ENCODE measurements at regions not wholly inside any gene's neighbourhood (a gene's known extent, or its start where the extent isn't known, plus 50 kb on each side); places are given as distances from the start of the nearest gene placed in this dataset.
"Not testable (repeated sequence)": the region's sequence is repeated elsewhere in the genome, so short reads cannot be mapped to it uniquely, and the experiment has no call there.

DNA sequence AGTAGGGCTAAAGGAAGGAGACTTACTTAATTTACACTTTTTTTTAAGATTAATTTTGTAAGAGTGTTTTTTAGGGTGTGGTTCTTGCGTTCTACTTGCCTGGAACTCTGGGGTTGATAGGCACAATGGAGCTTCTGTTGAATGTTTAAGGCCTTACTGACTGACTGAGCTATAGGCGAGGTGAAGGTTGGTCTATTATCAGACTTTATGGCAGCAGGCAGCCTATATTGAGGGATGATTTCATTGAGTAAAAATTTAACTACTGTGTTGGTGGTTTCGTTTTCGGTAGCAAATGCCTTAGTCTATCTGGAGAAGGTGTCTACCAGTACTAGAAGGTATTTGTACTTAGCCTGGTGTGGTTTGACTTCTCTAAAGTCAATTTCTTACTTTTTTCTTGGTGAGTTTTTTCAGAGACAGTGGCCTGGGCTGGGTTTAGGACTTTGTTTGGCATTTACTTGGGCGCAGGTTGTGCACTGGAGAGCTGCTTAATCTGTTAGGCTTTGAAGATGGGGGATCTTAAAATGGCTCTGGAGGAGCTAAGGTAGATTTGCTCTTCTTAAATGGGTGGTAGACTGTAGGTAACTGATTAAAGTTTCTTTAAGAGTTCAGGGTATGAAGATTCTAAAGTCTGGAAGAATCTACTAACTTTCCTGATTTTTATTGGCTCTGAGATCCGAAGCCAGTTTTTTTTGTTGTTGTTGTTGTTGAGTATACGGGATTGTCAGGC is 164.5 kb upstream of the CCZ1B start:
- H3K9me3 ChIP-seq; H3K27me3 ChIP-seq; H3K4me3 ChIP-seq; intact Hi-C loops (cut with DNase I; ENCODE audit: low total_unique reads); DNase-seq; H3K4me1 ChIP-seq; H3K36me3 ChIP-seq; H3K27ac ChIP-seq: not testable (repeated sequence)

DNA sequence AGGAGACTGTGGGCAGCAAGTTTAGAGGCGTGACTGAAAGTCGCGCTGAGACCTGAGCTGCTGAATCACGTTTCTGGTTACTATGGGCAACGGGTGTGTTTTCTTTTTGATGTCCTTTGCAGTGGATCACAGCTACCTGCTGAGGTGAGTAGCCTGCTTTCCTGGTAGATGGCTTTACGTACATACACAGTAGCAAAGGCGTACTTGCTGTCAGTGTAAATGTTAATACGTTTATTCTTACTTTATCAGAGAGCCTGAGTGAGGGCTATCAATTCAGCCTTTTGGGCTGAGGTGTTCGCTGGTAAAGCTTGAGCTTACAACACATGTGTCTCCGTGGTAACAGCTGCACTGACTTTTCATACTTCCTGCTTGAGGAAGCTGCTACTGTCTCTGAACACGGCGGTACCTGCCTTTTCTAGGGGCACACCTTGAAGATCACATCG is 165.1 kb upstream of the CCZ1B start:
- H3K27me3 ChIP-seq; H3K27ac ChIP-seq; H3K36me3 ChIP-seq; intact Hi-C loops (cut with DNase I; ENCODE audit: low total_unique reads); DNase-seq; H3K9me3 ChIP-seq; H3K4me3 ChIP-seq; H3K4me1 ChIP-seq: not testable (repeated sequence)

DNA sequence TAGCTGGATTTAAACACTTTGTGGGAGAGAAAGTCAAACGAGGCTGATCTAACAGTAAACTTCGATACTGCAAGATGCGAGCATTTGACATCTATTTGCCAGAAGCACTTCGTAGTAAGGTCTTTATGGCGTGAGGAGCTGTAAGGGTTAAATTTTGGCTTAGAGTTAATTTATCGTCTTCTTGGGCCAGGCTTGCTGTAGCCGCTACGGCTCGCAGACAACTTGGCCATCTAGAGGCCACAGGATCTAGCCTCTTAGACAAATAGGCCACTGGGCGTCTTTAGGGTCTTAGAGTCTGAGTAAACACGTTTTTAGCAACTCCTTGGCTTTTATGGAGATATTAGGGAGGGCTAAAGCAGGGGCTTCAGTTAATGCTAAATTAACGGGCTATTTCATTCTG is 165.6 kb upstream of the CCZ1B start:
- H3K9me3 ChIP-seq; intact Hi-C loops (cut with DNase I; ENCODE audit: low total_unique reads); H3K4me3 ChIP-seq; H3K27me3 ChIP-seq; H3K27ac ChIP-seq; H3K4me1 ChIP-seq; DNase-seq; H3K36me3 ChIP-seq: not testable (repeated sequence)

DNA sequence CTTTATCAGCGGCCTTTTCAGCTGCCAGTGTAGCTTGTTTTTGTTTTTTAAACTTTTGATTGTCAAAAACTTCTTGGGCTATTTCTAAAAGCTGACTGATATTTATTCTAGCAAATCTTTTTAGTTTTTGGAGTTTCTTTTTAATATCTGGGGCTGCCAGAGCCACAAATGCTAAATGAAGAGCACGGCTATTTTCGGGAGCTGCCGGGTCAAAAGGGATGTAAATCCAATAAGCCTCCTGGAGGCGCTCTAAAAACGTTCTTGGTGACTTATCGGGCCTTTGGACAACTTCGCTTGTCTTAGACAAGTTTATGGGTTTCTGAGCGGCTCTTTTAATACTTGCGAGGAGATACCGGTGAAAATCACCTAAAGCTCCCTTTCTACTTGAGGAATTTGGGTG is 166.1 kb upstream of the CCZ1B start:
- H3K36me3 ChIP-seq; intact Hi-C loops (cut with DNase I; ENCODE audit: low total_unique reads); H3K4me1 ChIP-seq; DNase-seq; H3K4me3 ChIP-seq; H3K9me3 ChIP-seq; H3K27me3 ChIP-seq; H3K27ac ChIP-seq: not testable (repeated sequence)

DNA sequence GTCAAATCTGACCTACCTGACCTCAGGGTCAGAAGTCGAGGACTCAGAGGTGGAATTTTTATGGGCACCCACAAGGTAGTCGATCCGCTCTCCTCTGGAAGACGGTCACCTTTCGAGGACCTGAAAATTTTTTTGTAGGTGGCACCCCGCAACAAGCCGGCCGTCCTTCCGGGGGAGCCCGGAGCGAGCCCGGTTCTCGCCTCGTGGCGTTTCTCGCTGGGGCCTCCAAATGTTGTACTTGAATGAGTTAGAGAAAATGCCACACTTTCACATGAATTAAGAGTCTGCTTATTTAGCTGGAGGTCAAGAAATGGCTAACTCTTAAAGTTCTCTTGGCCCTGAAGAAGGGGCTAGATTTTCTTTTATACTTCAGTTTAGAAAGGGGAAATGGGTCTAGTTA is 169.0 kb upstream of the CCZ1B start:
- H3K4me1 ChIP-seq = not testable (repeated sequence)

DNA sequence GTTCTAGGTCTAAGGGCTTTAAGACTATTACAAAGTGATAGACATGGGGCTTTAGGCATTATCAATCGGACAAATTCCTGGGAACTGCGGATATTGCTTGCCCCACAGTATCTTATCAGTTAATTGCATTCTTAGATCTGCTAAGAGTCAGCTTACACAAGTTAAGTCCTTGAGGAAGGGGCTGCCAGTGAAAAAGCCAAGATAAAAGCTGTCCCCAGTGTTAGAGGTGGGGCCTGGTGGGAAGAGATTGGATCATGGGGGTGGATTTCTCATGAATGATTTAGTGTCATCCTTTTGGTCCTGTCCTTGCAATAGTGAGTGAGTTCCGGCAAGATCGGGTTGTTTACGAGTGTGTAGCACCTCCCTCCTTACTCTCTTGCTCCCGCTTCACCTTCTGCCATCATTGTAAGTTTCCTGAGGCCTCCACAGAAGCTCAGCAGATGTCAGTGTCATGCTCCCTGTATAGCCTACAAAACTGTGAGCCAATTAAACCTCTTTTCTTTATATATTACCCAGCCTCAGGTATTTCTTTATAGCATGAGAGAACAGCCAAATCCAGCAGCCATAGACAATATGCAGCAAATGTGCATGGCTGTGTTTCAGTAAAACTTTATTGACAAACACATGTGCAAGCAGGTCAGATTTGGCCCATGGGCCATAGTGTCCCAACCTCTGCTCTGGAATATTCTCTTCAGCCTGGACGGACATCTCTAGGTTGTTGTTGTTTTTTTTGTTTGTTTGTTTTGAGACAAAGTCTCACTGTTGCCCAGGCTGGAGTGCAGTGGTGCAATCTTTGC is 169.6 kb upstream of the CCZ1B start:
- H3K4me3 ChIP-seq; intact Hi-C loops (cut with DNase I; ENCODE audit: low total_unique reads); H3K9me3 ChIP-seq; DNase-seq; H3K27ac ChIP-seq; H3K36me3 ChIP-seq; H3K4me1 ChIP-seq; H3K27me3 ChIP-seq: not testable (repeated sequence)

More for the DNA sequence above, 169.0 kb upstream of the CCZ1B start:
- H3K4me3 ChIP-seq; H3K36me3 ChIP-seq; H3K27me3 ChIP-seq; DNase-seq; H3K9me3 ChIP-seq; intact Hi-C loops (cut with DNase I; ENCODE audit: low total_unique reads); H3K27ac ChIP-seq: not testable (repeated sequence)

DNA sequence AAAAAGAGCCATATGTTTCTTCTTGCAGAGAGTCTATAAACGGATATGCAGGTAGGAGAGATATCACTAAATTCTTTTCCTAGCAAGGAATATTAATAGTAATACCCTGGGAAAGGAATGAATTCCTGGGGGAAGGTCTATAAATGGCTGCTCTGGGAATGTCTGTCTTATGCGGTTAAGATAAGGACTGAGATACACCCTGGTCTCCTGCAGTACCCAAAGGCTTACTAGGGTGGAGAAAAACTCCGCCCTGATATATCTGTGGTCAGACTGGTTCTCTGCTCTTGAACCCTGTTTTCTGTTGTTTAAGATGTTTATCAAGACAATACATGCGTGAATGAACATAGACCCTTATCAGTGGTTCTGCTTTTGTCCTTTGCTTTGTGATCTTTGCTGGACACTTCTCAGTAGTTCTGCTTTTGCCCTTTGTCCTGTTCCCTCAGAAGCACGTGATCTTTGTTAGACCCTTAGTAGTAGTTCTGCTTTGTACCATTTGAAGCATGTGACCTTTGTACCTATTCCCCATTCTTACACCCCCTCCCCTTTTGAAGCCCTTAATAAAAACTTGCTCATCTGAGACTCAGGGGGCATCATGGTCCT is 173.1 kb upstream of the CCZ1B start:
- DNase-seq; H3K4me3 ChIP-seq; intact Hi-C loops (cut with DNase I; ENCODE audit: low total_unique reads); H3K9me3 ChIP-seq; H3K36me3 ChIP-seq; H3K27me3 ChIP-seq; H3K27ac ChIP-seq; H3K4me1 ChIP-seq: not testable (repeated sequence)

DNA sequence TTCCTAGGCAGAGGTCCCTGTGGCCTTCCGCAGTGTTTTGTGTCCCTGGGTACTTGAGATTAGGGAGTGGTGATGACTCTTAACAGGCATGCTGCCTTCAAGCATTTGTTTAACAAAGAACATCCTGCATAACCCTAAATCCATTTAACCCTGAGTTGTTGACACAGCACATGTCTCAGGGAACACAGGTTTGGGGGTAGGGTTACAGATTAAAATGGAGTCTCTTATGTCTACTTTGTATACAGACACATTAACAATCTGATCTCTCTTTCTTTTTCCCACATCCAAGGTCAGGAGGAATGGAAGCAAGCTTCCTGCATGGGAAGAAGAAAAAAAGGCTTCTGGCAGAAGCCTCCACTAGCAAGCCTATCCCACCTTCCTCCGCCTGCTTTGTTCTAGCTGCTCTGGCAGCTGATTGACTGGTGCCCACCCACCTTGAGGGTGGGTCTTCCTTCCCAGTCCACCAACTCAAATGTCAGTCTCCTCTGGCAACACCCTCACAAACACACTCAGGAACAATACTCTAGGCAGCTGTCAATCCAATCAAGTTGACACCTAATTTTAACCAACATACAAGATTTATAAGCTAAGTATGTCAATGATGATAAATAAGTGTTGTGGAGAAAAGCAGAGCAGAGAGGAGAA is 176.5 kb upstream of the CCZ1B start:
- Histone ChIP-seq H3K27me3 (no peaks in the 10 kb centered on the region), H3K4me1 (no peaks in the 10 kb centered on the region), H3K27ac (no peak overlapping the region), H3K4me3 (no peak overlapping the region), H3K36me3 (no peaks in the 10 kb centered on the region), H3K9me3 (no peaks in the 10 kb centered on the region)
- DNase-seq = no peak
- intact Hi-C loops (cut with DNase I; ENCODE audit: low total_unique reads) = no loop called here
- no peak for TF ChIP-seq POLR2A (IDR thresholded peaks at IDR 0.05)
- TF ChIP-seq, protein P1, sequence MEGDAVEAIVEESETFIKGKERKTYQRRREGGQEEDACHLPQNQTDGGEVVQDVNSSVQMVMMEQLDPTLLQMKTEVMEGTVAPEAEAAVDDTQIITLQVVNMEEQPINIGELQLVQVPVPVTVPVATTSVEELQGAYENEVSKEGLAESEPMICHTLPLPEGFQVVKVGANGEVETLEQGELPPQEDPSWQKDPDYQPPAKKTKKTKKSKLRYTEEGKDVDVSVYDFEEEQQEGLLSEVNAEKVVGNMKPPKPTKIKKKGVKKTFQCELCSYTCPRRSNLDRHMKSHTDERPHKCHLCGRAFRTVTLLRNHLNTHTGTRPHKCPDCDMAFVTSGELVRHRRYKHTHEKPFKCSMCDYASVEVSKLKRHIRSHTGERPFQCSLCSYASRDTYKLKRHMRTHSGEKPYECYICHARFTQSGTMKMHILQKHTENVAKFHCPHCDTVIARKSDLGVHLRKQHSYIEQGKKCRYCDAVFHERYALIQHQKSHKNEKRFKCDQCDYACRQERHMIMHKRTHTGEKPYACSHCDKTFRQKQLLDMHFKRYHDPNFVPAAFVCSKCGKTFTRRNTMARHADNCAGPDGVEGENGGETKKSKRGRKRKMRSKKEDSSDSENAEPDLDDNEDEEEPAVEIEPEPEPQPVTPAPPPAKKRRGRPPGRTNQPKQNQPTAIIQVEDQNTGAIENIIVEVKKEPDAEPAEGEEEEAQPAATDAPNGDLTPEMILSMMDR (IDR thresholded peaks at IDR 0.05) = no peak
